ENCODE measurements at regions not wholly inside any gene's neighbourhood (a gene's known extent, or its start where the extent isn't known, plus 50 kb on each side); places are given as distances from the start of the nearest gene placed in this dataset.
"Not testable (repeated sequence)": the region's sequence is repeated elsewhere in the genome, so short reads cannot be mapped to it uniquely, and the experiment has no call there.

- no peak for DNase-seq (ENCODE audit: low read depth)
Observed at GRCh38 chr1:234862944-234863515, 253.1 kb upstream of the IRF2BP2 start.

GRCh38 chr1:234862360-234862943, 252.5 kb upstream of the IRF2BP2 start:
- DNase-seq (ENCODE audit: low read depth) = no peak

GRCh38 chr1:234861761-234862160, 251.8 kb upstream of the IRF2BP2 start:
- DNase-seq (ENCODE audit: low read depth) = no peak

- no peak for DNase-seq (ENCODE audit: low read depth)
Observed at GRCh38 chr1:234861024-234861620, 251.1 kb upstream of the IRF2BP2 start.

- DNase-seq (ENCODE audit: low read depth) = no peak
Observed at GRCh38 chr1:234858722-234859121, 248.7 kb upstream of the IRF2BP2 start.

GRCh38 chr1:234856845-234857245, 246.9 kb upstream of the IRF2BP2 start:
- DNase-seq (ENCODE audit: low read depth) = no peak

- no peak for DNase-seq (ENCODE audit: low read depth)
Observed at GRCh38 chr1:234855851-234856250, 245.9 kb upstream of the IRF2BP2 start.

- DNase-seq (ENCODE audit: low read depth) = no peak
Observed at GRCh38 chr1:234854645-234855039, 244.7 kb upstream of the IRF2BP2 start.

GRCh38 chr1:234853906-234854644, 244.1 kb upstream of the IRF2BP2 start:
- DNase-seq (ENCODE audit: low read depth) = no peak

GRCh38 chr1:234852659-234853058, 242.7 kb upstream of the IRF2BP2 start:
- DNase-seq (ENCODE audit: low read depth) = no peak

- no peak for DNase-seq (ENCODE audit: low read depth)
Observed at GRCh38 chr1:234851450-234852438, 241.8 kb upstream of the IRF2BP2 start.

- no peak for DNase-seq (ENCODE audit: low read depth)
Observed at GRCh38 chr1:234849832-234850231, 239.9 kb upstream of the IRF2BP2 start.

GRCh38 chr1:234848972-234849649, 239.1 kb upstream of the IRF2BP2 start:
- DNase-seq (ENCODE audit: low read depth) = no peak

GRCh38 chr1:234846813-234847212, 236.8 kb upstream of the IRF2BP2 start:
- DNase-seq (ENCODE audit: low read depth) = not testable (repeated sequence)

- no peak for DNase-seq (ENCODE audit: low read depth)
Observed at GRCh38 chr1:234845836-234846235, 235.9 kb upstream of the IRF2BP2 start.

- no peak for DNase-seq (ENCODE audit: low read depth)
Observed at GRCh38 chr1:234845097-234845660, 235.2 kb upstream of the IRF2BP2 start.

GRCh38 chr1:234844479-234845031, 234.6 kb upstream of the IRF2BP2 start:
- DNase-seq (ENCODE audit: low read depth) = no peak

- DNase-seq (ENCODE audit: low read depth) = no peak
Observed at GRCh38 chr1:234843946-234844345, 234.0 kb upstream of the IRF2BP2 start.

- DNase-seq (ENCODE audit: low read depth) = peak; percentile 54
Observed at GRCh38 chr1:234842726-234843641, 233.0 kb upstream of the IRF2BP2 start.

Data from stimulated activated CD8-positive, alpha-beta memory T cell treated with anti-CD3 and anti-CD28 coated beads, Interleukin-12 subunit alpha, Interleukin-12 subunit beta, amount 100 ng/mL, for 4 hours (primary cell).